H1 (cell line): ENCODE measurements at regions not wholly inside any gene's neighbourhood (a gene's known extent, or its start where the extent isn't known, plus 50 kb on each side); places are given as distances from the start of the nearest gene placed in this dataset.

ENCODE experiments used
- FOSL1 ChIP-seq: IDR thresholded peaks from 2 replicates; pipeline ENCODE4 v1.6.1; 2011; ENCODE audit warnings: mild to moderate bottlenecking, low read depth, low read length, moderate library complexity; ENCODE audit not compliant: insufficient read depth
- TF ChIP-seq, protein P1 (sequence below): IDR thresholded peaks from 2 replicates; pipeline ENCODE4 v1.6.1; 2011; ENCODE audit warnings: low read depth, mild to moderate bottlenecking, low read length; ENCODE audit not compliant: insufficient read depth

DNA sequence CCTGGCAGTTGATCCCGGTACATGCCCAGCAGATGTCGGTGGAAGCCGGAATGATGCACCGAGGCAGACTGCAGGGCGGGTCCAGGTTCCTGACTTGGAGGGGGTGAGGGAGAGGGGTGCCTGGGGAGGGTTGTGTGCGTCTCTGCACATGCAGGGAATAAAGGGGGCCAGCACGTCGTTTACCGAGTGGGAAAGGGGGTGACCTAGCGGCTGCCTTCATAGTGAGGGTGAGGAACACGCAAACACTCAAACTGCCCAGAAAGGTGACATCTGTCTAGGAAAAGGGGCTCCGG, 801.7 kb downstream of the TBC1D22A start (continued):
- TF ChIP-seq, protein P1, sequence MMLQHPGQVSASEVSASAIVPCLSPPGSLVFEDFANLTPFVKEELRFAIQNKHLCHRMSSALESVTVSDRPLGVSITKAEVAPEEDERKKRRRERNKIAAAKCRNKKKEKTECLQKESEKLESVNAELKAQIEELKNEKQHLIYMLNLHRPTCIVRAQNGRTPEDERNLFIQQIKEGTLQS = no peak
- no peak for TF ChIP-seq FOSL1
